DLD1 (cell line): ENCODE measurements at regions not wholly inside any gene's neighbourhood (a gene's known extent, or its start where the extent isn't known, plus 50 kb on each side); places are given as distances from the start of the nearest gene placed in this dataset.
"Not testable (repeated sequence)": the region's sequence is repeated elsewhere in the genome, so short reads cannot be mapped to it uniquely, and the experiment has no call there.

ENCODE experiments used
- in situ Hi-C: cut with HindIII; loops from 2 replicates; pipeline ENCODE4 v1.10.0; 2017; ENCODE audit warnings: low sequenced_read_pairs

- in situ Hi-C loops: no loop called here
Measured at GRCh38 chr1:213622365-213623063, 365.3 kb upstream of the PROX1 start.

- in situ Hi-C loops: no loop called here
Measured at GRCh38 chr1:213623064-213623581, 364.6 kb upstream of the PROX1 start.

- in situ Hi-C loops: no loop called here
Measured at GRCh38 chr1:213623862-213624261, 363.9 kb upstream of the PROX1 start.

GRCh38 chr1:213636778-213637177 lies 351.0 kb upstream of the PROX1 start:
- in situ Hi-C loops: not testable (repeated sequence)

GRCh38 chr1:213641312-213641711 lies 346.5 kb upstream of the PROX1 start:
- in situ Hi-C loops: no loop called here

- in situ Hi-C loops: no loop called here
Measured at GRCh38 chr1:213643360-213643759, 344.4 kb upstream of the PROX1 start.

GRCh38 chr1:213647864-213648650 lies 339.7 kb upstream of the PROX1 start:
- in situ Hi-C loops: no loop called here

GRCh38 chr1:213649373-213649772 lies 338.4 kb upstream of the PROX1 start:
- in situ Hi-C loops: no loop called here

- in situ Hi-C loops: no loop called here
Measured at GRCh38 chr1:213650603-213651002, 337.2 kb upstream of the PROX1 start.

GRCh38 chr1:213651077-213651476 lies 336.7 kb upstream of the PROX1 start:
- in situ Hi-C loops: no loop called here

- in situ Hi-C loops: no loop called here
Measured at GRCh38 chr1:213652109-213652508, 335.7 kb upstream of the PROX1 start.

- in situ Hi-C loops: no loop called here
Measured at GRCh38 chr1:213656039-213656438, 331.7 kb upstream of the PROX1 start.

- in situ Hi-C loops: no loop called here
Measured at GRCh38 chr1:213656503-213656902, 331.3 kb upstream of the PROX1 start.

GRCh38 chr1:213657013-213657412 lies 330.8 kb upstream of the PROX1 start:
- in situ Hi-C loops: no loop called here

- in situ Hi-C loops: no loop called here
Measured at GRCh38 chr1:213657879-213658278, 329.9 kb upstream of the PROX1 start.

- in situ Hi-C loops: no loop called here
Measured at GRCh38 chr1:213658457-213658856, 329.3 kb upstream of the PROX1 start.

- in situ Hi-C loops: no loop called here
Measured at GRCh38 chr1:213659580-213660547, 327.9 kb upstream of the PROX1 start.

GRCh38 chr1:213661302-213661701 lies 326.5 kb upstream of the PROX1 start:
- in situ Hi-C loops: no loop called here

GRCh38 chr1:213666113-213666512 lies 321.7 kb upstream of the PROX1 start:
- in situ Hi-C loops: no loop called here

GRCh38 chr1:213666922-213667321 lies 320.9 kb upstream of the PROX1 start:
- in situ Hi-C loops: no loop called here

- in situ Hi-C loops: no loop called here
Measured at GRCh38 chr1:213669512-213669911, 318.3 kb upstream of the PROX1 start.
